Mammary epithelial cell (primary cell): ENCODE measurements at regions not wholly inside any gene's neighbourhood (a gene's known extent, or its start where the extent isn't known, plus 50 kb on each side); places are given as distances from the start of the nearest gene placed in this dataset.

ENCODE experiments used
- CTCF ChIP-seq, 2 donors: IDR thresholded peaks in 1 of 2; conservative IDR thresholded peaks in 1 of 2; 2 replicates each; pipeline ENCODE4 v1.5.1; 2011 to 2012; ENCODE audit warnings: inconsistent platforms in 2 of 2, low read length in 2 of 2, mild to moderate bottlenecking in 2 of 2, control low read depth in 1 of 2, low read depth in 1 of 2; ENCODE audit not compliant: insufficient read depth in 1 of 2; ENCODE audit errors: extremely low read depth in 1 of 2
- EZH2 ChIP-seq: IDR thresholded peaks from 2 replicates; pipeline ENCODE4 v1.6.1; 2012; ENCODE audit warnings: low read length, inconsistent platforms, borderline replicate concordance

GRCh38 chr12:45509187-45509586 is 220.3 kb upstream of the ARID2 start:
- TF ChIP-seq CTCF (conservative IDR thresholded peaks at IDR 0.05 in 1 of 2, IDR thresholded peaks at IDR 0.05 in 1 of 2; ENCODE audit: extremely low read depth in 1 of 2, insufficient read depth in 1 of 2, low read depth in 1 of 2, low read length in 2 of 2), result no peak
- no peak for TF ChIP-seq EZH2
